ENCODE measurements at regions not wholly inside any gene's neighbourhood (a gene's known extent, or its start where the extent isn't known, plus 50 kb on each side); places are given as distances from the start of the nearest gene placed in this dataset.

DNA sequence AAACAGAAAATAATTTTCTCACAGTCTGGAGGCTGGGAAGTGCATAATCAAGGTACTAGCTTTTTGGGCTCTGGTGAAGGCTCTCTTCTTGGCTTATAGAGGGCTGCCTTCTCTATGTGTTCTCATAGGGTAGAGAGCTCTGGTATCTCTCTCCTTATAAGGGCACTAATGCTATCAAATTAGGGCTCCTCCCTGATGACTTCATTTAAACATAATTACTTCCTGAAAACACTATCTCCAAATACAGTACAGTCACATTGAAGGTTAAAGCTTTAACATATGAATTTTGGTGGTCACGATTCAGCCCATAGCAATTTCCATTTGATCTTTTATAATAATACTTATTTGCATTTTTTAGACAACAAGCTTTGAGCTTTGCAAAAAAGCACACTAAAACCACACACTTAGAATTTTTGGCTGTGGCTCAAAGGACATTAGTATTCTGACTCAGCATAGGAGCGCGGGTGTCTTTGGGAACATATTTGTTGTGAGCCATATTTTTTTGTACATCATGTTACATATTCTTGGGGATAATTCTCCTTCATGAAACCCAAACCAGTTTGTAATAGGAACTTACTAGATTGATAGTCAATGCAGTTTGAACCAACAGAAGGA is 808.1 kb upstream of the FBXO33 start:
- no peak for TF ChIP-seq POLR2A (IDR thresholded peaks at IDR 0.05)
- TF ChIP-seq, protein P1, sequence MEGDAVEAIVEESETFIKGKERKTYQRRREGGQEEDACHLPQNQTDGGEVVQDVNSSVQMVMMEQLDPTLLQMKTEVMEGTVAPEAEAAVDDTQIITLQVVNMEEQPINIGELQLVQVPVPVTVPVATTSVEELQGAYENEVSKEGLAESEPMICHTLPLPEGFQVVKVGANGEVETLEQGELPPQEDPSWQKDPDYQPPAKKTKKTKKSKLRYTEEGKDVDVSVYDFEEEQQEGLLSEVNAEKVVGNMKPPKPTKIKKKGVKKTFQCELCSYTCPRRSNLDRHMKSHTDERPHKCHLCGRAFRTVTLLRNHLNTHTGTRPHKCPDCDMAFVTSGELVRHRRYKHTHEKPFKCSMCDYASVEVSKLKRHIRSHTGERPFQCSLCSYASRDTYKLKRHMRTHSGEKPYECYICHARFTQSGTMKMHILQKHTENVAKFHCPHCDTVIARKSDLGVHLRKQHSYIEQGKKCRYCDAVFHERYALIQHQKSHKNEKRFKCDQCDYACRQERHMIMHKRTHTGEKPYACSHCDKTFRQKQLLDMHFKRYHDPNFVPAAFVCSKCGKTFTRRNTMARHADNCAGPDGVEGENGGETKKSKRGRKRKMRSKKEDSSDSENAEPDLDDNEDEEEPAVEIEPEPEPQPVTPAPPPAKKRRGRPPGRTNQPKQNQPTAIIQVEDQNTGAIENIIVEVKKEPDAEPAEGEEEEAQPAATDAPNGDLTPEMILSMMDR (IDR thresholded peaks at IDR 0.05) = no peak
